ENCODE measurements at regions not wholly inside any gene's neighbourhood (a gene's known extent, or its start where the extent isn't known, plus 50 kb on each side); places are given as distances from the start of the nearest gene placed in this dataset.

- intact Hi-C loops (cut with DNase I) = loop anchor here in 1 of 2 donors (10.0 kb wide), 1 partner anchor 183 kb away; no protein-coding TSS in a partner anchor
- H3K9me3 ChIP-seq = no peaks in the 10 kb centered on the region
- no peak overlapping the region for H3K4me3 ChIP-seq
- H3K27me3 ChIP-seq = no peaks in the 10 kb centered on the region
- TF ChIP-seq POLR2A (IDR thresholded peaks at IDR 0.05) (no peak), CTCF (IDR thresholded peaks at IDR 0.05) (no peak)
- H3K27ac ChIP-seq = no peak overlapping the region
- ATAC-seq (no peak), DNase-seq (no peak)
- H3K4me1 ChIP-seq = no peaks in the 10 kb centered on the region
- no peaks in the 10 kb centered on the region for H3K36me3 ChIP-seq
- WGBS (ENCODE audit: insufficient coverage, low coverage, low lambda C conversion rate, missing lambda C conversion rate) = 73% methylated on average over 5 of the region's 11 CpGs
These were observed 117.6 kb upstream of the RUNX3 start for GRCh38 chr1:25047506-25048240.

GRCh38 chr1:25046194-25046532 lies 116.1 kb upstream of the RUNX3 start:
- 63% methylated on average over 7 of the region's 8 CpGs for WGBS (ENCODE audit: insufficient coverage, low coverage, low lambda C conversion rate, missing lambda C conversion rate)
- no peak for ATAC-seq
- intact Hi-C loops (cut with DNase I) = loop anchor here in 1 of 2 donors (10.0 kb wide), 1 partner anchor 181 kb away; no protein-coding TSS in a partner anchor

GRCh38 chr1:25045480-25046193 lies 115.6 kb upstream of the RUNX3 start:
- ATAC-seq = no peak
- H3K36me3 ChIP-seq = no peaks in the 10 kb centered on the region
- no peak for DNase-seq
- H3K4me3 ChIP-seq = no peak overlapping the region
- H3K9me3 ChIP-seq = no peaks in the 10 kb centered on the region
- WGBS (ENCODE audit: insufficient coverage, low coverage, low lambda C conversion rate, missing lambda C conversion rate) = 20% methylated on average over 1 of the region's 10 CpGs
- H3K27ac ChIP-seq = no peak overlapping the region
- TF ChIP-seq POLR2A (IDR thresholded peaks at IDR 0.05) (no peak), CTCF (IDR thresholded peaks at IDR 0.05) (no peak)
- no peaks in the 10 kb centered on the region for H3K27me3 ChIP-seq
- H3K4me1 ChIP-seq = no peaks in the 10 kb centered on the region
- intact Hi-C loops (cut with DNase I) = loop anchor here in 1 of 2 donors (10.0 kb wide), 1 partner anchor 181 kb away; no protein-coding TSS in a partner anchor

More at GRCh38 chr1:25046194-25046532, 116.1 kb upstream of the RUNX3 start:
- H3K4me3 ChIP-seq = no peak overlapping the region
- no peaks in the 10 kb centered on the region for H3K27me3 ChIP-seq
- TF ChIP-seq CTCF (IDR thresholded peaks at IDR 0.05) = no peak
- no peak for TF ChIP-seq POLR2A (IDR thresholded peaks at IDR 0.05)
- H3K4me1 ChIP-seq = no peaks in the 10 kb centered on the region
- DNase-seq = no peak
- no peaks in the 10 kb centered on the region for H3K36me3 ChIP-seq
- no peak overlapping the region for H3K27ac ChIP-seq
- no peaks in the 10 kb centered on the region for H3K9me3 ChIP-seq

GRCh38 chr1:25043228-25043580 lies 113.1 kb upstream of the RUNX3 start:
- no peak for ATAC-seq
- H3K36me3 ChIP-seq = no peaks in the 10 kb centered on the region
- no peaks in the 10 kb centered on the region for H3K9me3 ChIP-seq
- no peak overlapping the region for H3K4me3 ChIP-seq
- WGBS (ENCODE audit: insufficient coverage, low coverage, low lambda C conversion rate, missing lambda C conversion rate) = 79% methylated on average over 2 of the region's 8 CpGs
- H3K27me3 ChIP-seq = no peaks in the 10 kb centered on the region
- no peak for TF ChIP-seq POLR2A (IDR thresholded peaks at IDR 0.05)
- TF ChIP-seq CTCF (IDR thresholded peaks at IDR 0.05) = no peak
- no peak for DNase-seq
- no peaks in the 10 kb centered on the region for H3K4me1 ChIP-seq
- H3K27ac ChIP-seq = no peak overlapping the region
- intact Hi-C loops (cut with DNase I) = loop anchor here in 1 of 2 donors (10.0 kb wide), 1 partner anchor 178 kb away; no protein-coding TSS in a partner anchor
